H9 (cell line): ENCODE measurements at regions not wholly inside any gene's neighbourhood (a gene's known extent, or its start where the extent isn't known, plus 50 kb on each side); places are given as distances from the start of the nearest gene placed in this dataset.

Source experiments
- DNase-seq: peaks from one replicate; pipeline ENCODE4 v3.0.0-alpha.2; 2017
- H2AFZ ChIP-seq: one replicate; pipeline ENCODE4 v1.6.1; 2013; ENCODE audit warnings: mild to moderate bottlenecking, low read length, control low read depth, moderate library complexity
- H2AK5ac ChIP-seq: 2 replicates; pipeline ENCODE4 v1.6.1; 2013; ENCODE audit warnings: low read length, control low read depth, mixed read lengths; ENCODE audit not compliant: insufficient read length
- H2BK120ac ChIP-seq: one replicate; pipeline ENCODE4 v1.6.1; 2013; ENCODE audit warnings: low read depth, mild to moderate bottlenecking, low read length, control low read depth, inconsistent platforms; ENCODE audit not compliant: poor library complexity, severe bottlenecking
- H2BK12ac ChIP-seq: 2 replicates; pipeline ENCODE4 v1.6.1; 2013; ENCODE audit warnings: low read length, control low read depth, mixed read lengths, low read depth; ENCODE audit not compliant: insufficient read length
- H2BK15ac ChIP-seq: 2 replicates; pipeline ENCODE4 v1.6.1; 2013; ENCODE audit warnings: low read depth, low read length, control low read depth
- H2BK20ac ChIP-seq: one replicate; pipeline ENCODE4 v1.6.1; 2013; ENCODE audit warnings: low read depth, mild to moderate bottlenecking, low read length, control low read depth, inconsistent platforms; ENCODE audit not compliant: poor library complexity, severe bottlenecking
- H2BK5ac ChIP-seq: 2 replicates; pipeline ENCODE4 v1.6.1; 2013; ENCODE audit warnings: low read length, control low read depth, mixed read lengths; ENCODE audit not compliant: insufficient read length
- H3K14ac ChIP-seq: 2 replicates; pipeline ENCODE4 v1.6.1; 2013; ENCODE audit warnings: low read length, control low read depth; ENCODE audit not compliant: insufficient read depth
- H3K18ac ChIP-seq: 2 replicates; pipeline ENCODE4 v1.6.1; 2013; ENCODE audit warnings: low read depth, mild to moderate bottlenecking, mixed read lengths, low read length, control low read depth; ENCODE audit not compliant: insufficient read length
- H3K23ac ChIP-seq: 2 replicates; pipeline ENCODE4 v1.6.1; 2013; ENCODE audit warnings: low read length, control low read depth, mixed read lengths, low read depth; ENCODE audit not compliant: insufficient read length
- H3K23me2 ChIP-seq: 2 replicates; pipeline ENCODE4 v1.6.1; 2013; ENCODE audit warnings: low read depth, mild to moderate bottlenecking, mixed read lengths, low read length, control low read depth; ENCODE audit not compliant: insufficient read length, poor library complexity, severe bottlenecking
- H3K27ac ChIP-seq: 2 replicates; pipeline ENCODE4 v1.5.1; 2013; ENCODE audit warnings: low read length, control low read depth, mixed read lengths, low read depth; ENCODE audit not compliant: insufficient read length
- H3K27me3 ChIP-seq: 2 replicates; pipeline ENCODE4 v1.6.1; 2013; ENCODE audit warnings: low read length, control low read depth, inconsistent platforms; ENCODE audit not compliant: insufficient read depth
- H3K4ac ChIP-seq: 2 replicates; pipeline ENCODE4 v1.6.1; 2013; ENCODE audit warnings: low read depth, mild to moderate bottlenecking, control low read depth, inconsistent platforms, low read length, moderate library complexity
- H3K4me1 ChIP-seq: 2 replicates; pipeline ENCODE4 v1.6.1; 2013; ENCODE audit warnings: low read length, control low read depth, inconsistent platforms; ENCODE audit not compliant: insufficient read depth
- H3K4me2 ChIP-seq: 2 replicates; pipeline ENCODE4 v1.6.1; 2013; ENCODE audit warnings: low read length, control low read depth, mixed read lengths; ENCODE audit not compliant: insufficient read length, insufficient read depth
- H3K56ac ChIP-seq: 2 replicates; pipeline ENCODE4 v1.6.1; 2013; ENCODE audit warnings: low read depth, mild to moderate bottlenecking, mixed read lengths, low read length, control low read depth; ENCODE audit not compliant: insufficient read length
- H3K79me1 ChIP-seq: 2 replicates; pipeline ENCODE4 v1.6.1; 2013; ENCODE audit warnings: low read depth, mild to moderate bottlenecking, moderate library complexity, low read length, control low read depth, inconsistent platforms; ENCODE audit not compliant: insufficient read depth, poor library complexity, severe bottlenecking
- H3K79me2 ChIP-seq: 2 replicates; pipeline ENCODE4 v1.6.1; 2013; ENCODE audit warnings: low read length, control low read depth, inconsistent platforms; ENCODE audit not compliant: insufficient read depth
- H3K9ac ChIP-seq: 2 replicates; pipeline ENCODE4 v1.6.1; 2013; ENCODE audit warnings: low read length, control low read depth, mixed read lengths; ENCODE audit not compliant: insufficient read length; ENCODE audit errors: extremely low read depth
- H3K9me3 ChIP-seq: one replicate; pipeline ENCODE4 v1.6.1; 2013; ENCODE audit warnings: low read depth, low read length, inconsistent platforms; ENCODE audit not compliant: control insufficient read depth
- H3T11ph ChIP-seq: one replicate; pipeline ENCODE4 v1.6.1; 2013; ENCODE audit warnings: mild to moderate bottlenecking, low read length, control low read depth, inconsistent platforms
- H4K20me1 ChIP-seq: one replicate; pipeline ENCODE4 v1.6.1; 2013; ENCODE audit not compliant: control insufficient read depth, insufficient read length, insufficient read depth
- H4K5ac ChIP-seq: 2 replicates; pipeline ENCODE4 v1.6.1; 2013; ENCODE audit warnings: low read depth, mild to moderate bottlenecking, mixed read lengths, low read length, control low read depth; ENCODE audit not compliant: insufficient read length
- H4K8ac ChIP-seq: replicated peaks from 2 replicates; pipeline ENCODE4 v1.6.1; 2013; ENCODE audit warnings: low read length, control low read depth, mixed read lengths, low read depth; ENCODE audit not compliant: insufficient read length
- H4K91ac ChIP-seq: 2 replicates; pipeline ENCODE4 v1.6.1; 2013; ENCODE audit warnings: low read depth, mild to moderate bottlenecking, moderate library complexity, mixed read lengths, low read length, control low read depth; ENCODE audit not compliant: insufficient read length
- H3K27ac Mint-ChIP-seq, 3 experiments: 2 replicates in 2 of 3; 3 replicates in 1 of 3; pipeline ENCODE4 v1.8.0; 2020 to 2021; ENCODE audit warnings: mixed read lengths in 3 of 3, mild to moderate bottlenecking in 1 of 3, moderate library complexity in 1 of 3
- H3K27me3 Mint-ChIP-seq: 2 replicates; pipeline ENCODE4 v1.8.0; 2021; ENCODE audit warnings: low read depth, mild to moderate bottlenecking, moderate library complexity, mixed read lengths
- H3K36me3 Mint-ChIP-seq, 3 experiments: 2 replicates in 2 of 3; 3 replicates in 1 of 3; pipeline ENCODE4 v1.8.0; 2020 to 2021; ENCODE audit warnings: low read depth in 3 of 3, mixed read lengths in 3 of 3; ENCODE audit not compliant: insufficient read depth in 1 of 3
- H3K4me1 Mint-ChIP-seq, 2 experiments: 2 replicates each; pipeline ENCODE4 v1.8.0; 2020; ENCODE audit warnings: mixed read lengths in 2 of 2
- H3K4me3 Mint-ChIP-seq, 2 experiments: 2 replicates in 1 of 2; 3 replicates in 1 of 2; pipeline ENCODE4 v1.8.0; 2020 to 2021; ENCODE audit warnings: mild to moderate bottlenecking in 2 of 2, mixed read lengths in 2 of 2, moderate library complexity in 1 of 2
- H3K9me3 Mint-ChIP-seq, 2 experiments: 2 replicates in 1 of 2; 3 replicates in 1 of 2; pipeline ENCODE4 v1.8.0; 2020; ENCODE audit warnings: mild to moderate bottlenecking in 2 of 2, mixed read lengths in 2 of 2, moderate library complexity in 1 of 2
- WGBS: extraction: QIAGEN DNeasy Blood & Tissue Kit; methylation state at CpG from one replicate; pipeline ENCODE4 v1.1.7; 2013; ENCODE audit warnings: missing lambda C conversion rate, low lambda C conversion rate, mixed read lengths; ENCODE audit not compliant: insufficient read length; ENCODE audit errors: extremely low coverage; 5-methylcytosine and 5-hydroxymethylcytosine counted together
- TF ChIP-seq, protein P1 (sequence below): fragments of 200-600 bp; sonication (generic); conservative IDR thresholded peaks from 3 replicates; pipeline ENCODE4 v1.8.0; 2021; ENCODE audit warnings: antibody characterized with exemption, mild to moderate bottlenecking

- TF ChIP-seq, protein P1, sequence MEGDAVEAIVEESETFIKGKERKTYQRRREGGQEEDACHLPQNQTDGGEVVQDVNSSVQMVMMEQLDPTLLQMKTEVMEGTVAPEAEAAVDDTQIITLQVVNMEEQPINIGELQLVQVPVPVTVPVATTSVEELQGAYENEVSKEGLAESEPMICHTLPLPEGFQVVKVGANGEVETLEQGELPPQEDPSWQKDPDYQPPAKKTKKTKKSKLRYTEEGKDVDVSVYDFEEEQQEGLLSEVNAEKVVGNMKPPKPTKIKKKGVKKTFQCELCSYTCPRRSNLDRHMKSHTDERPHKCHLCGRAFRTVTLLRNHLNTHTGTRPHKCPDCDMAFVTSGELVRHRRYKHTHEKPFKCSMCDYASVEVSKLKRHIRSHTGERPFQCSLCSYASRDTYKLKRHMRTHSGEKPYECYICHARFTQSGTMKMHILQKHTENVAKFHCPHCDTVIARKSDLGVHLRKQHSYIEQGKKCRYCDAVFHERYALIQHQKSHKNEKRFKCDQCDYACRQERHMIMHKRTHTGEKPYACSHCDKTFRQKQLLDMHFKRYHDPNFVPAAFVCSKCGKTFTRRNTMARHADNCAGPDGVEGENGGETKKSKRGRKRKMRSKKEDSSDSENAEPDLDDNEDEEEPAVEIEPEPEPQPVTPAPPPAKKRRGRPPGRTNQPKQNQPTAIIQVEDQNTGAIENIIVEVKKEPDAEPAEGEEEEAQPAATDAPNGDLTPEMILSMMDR: no peak
- no peak overlapping the region for H3K18ac ChIP-seq
- DNase-seq: peak; percentile 69
- H3K14ac ChIP-seq: no peak overlapping the region
- no peak overlapping the region for H2BK5ac ChIP-seq
- H4K5ac ChIP-seq: no peak overlapping the region
- H3K9ac ChIP-seq: no peak overlapping the region
- no peak overlapping the region for H3K4me2 ChIP-seq
- no peak overlapping the region for H2AFZ ChIP-seq
- no peak overlapping the region for H2BK15ac ChIP-seq
- H2BK120ac ChIP-seq: no peak overlapping the region
- H3K27me3 ChIP-seq: no peaks in the 10 kb centered on the region
- H3K4ac ChIP-seq: no peak overlapping the region
- no peak overlapping the region for H2BK12ac ChIP-seq
- H3K79me2 ChIP-seq: no peaks in the 10 kb centered on the region
- H3K27ac ChIP-seq: no peak overlapping the region
- H3K36me3 Mint-ChIP-seq: no peaks in the 10 kb centered on the region
- H4K20me1 ChIP-seq: no peaks in the 10 kb centered on the region
- no peak overlapping the region for H3T11ph ChIP-seq
- no peak overlapping the region for H4K8ac ChIP-seq
- H2AK5ac ChIP-seq: no peak overlapping the region
- no peak overlapping the region for H3K4me3 Mint-ChIP-seq
- no peaks in the 10 kb centered on the region for H3K9me3 ChIP-seq
- no peak overlapping the region for H4K91ac ChIP-seq
- peaks cover 6% of the 10 kb centered on the region for H3K27me3 Mint-ChIP-seq
- no peaks in the 10 kb centered on the region for H3K23me2 ChIP-seq
- H3K79me1 ChIP-seq: no peaks in the 10 kb centered on the region
- peaks cover 3 to 7% of the 10 kb centered on the region in 2 experiments for H3K4me1 Mint-ChIP-seq
- peaks cover 0 to under 1% of the 10 kb centered on the region in 2 experiments; a peak in 1 of 5 replicates for H3K9me3 Mint-ChIP-seq
- no peak overlapping the region for H3K27ac Mint-ChIP-seq
- H3K56ac ChIP-seq: no peak overlapping the region
- no CpG with 5 or more reads among the region's 3 CpGs for WGBS
- H2BK20ac ChIP-seq: no peak overlapping the region
- H3K4me1 ChIP-seq: peaks cover 3% of the 10 kb centered on the region; the same call in 1 of the 2 replicates
- H3K23ac ChIP-seq: no peak overlapping the region
Measured at GRCh38 chr18:47689371-47689770, 241.1 kb downstream of the SMAD2 start.
